OCI-LY7 (cell line): ENCODE measurements at regions not wholly inside any gene's neighbourhood (a gene's known extent, or its start where the extent isn't known, plus 50 kb on each side); places are given as distances from the start of the nearest gene placed in this dataset.

Experiments used
- CTCF ChIP-seq: fragments of 200-600 bp; sonication (generic); conservative IDR thresholded peaks from 2 replicates; pipeline ENCODE4 v1.5.1; 2014; ENCODE audit warnings: mild to moderate bottlenecking, antibody characterized with exemption, low read length, moderate library complexity, mixed read lengths
- EZH2phosphoT487 ChIP-seq: fragments of 200-600 bp; sonication (generic); IDR thresholded peaks from 2 replicates; pipeline ENCODE4 v1.6.1; 2018; ENCODE audit warnings: low read depth, borderline replicate concordance, mild to moderate bottlenecking, mixed run types, antibody characterized with exemption, low read length, moderate library complexity, mixed read lengths

GRCh38 chr2:239822146-239822831 lies 202.9 kb downstream of the NDUFA10 start:
- no peak for TF ChIP-seq EZH2phosphoT487
- no peak for TF ChIP-seq CTCF
